Astrocyte (in vitro differentiated cells and primary cell): ENCODE measurements at regions not wholly inside any gene's neighbourhood (a gene's known extent, or its start where the extent isn't known, plus 50 kb on each side); places are given as distances from the start of the nearest gene placed in this dataset.

Source experiments
- CTCF ChIP-seq: IDR thresholded peaks from 2 replicates; pipeline ENCODE4 v1.5.1; 2011; ENCODE audit warnings: low read depth, mild to moderate bottlenecking, inconsistent platforms, low read length, moderate library complexity; ENCODE audit not compliant: insufficient read depth
- EZH2 ChIP-seq: IDR thresholded peaks from 2 replicates; pipeline ENCODE4 v1.6.1; 2012; ENCODE audit warnings: mild to moderate bottlenecking, low read length, inconsistent platforms; ENCODE audit not compliant: insufficient read depth

GRCh38 chr6:92767101-92767500 is 652.3 kb downstream of the EPHA7 start:
- TF ChIP-seq CTCF (no peak), EZH2 (no peak)
